Spleen (tissue), 11 donors: ENCODE measurements at regions not wholly inside any gene's neighbourhood (a gene's known extent, or its start where the extent isn't known, plus 50 kb on each side); places are given as distances from the start of the nearest gene placed in this dataset.

ENCODE experiments used
- DNase-seq: peaks from one replicate; pipeline ENCODE4 v3.0.0-alpha.2; 2020
- H3K27ac ChIP-seq, 8 donors: fragments of 200-600 bp; sonication (generic) in 7 of 8; 1 replicate in 4 of 8; 2 replicates in 4 of 8; pipeline versions ENCODE4 v1.5.0 to v1.8.0; 2016 to 2021; ENCODE audit warnings: inconsistent platforms in 4 of 8, mild to moderate bottlenecking in 4 of 8, moderate library complexity in 1 of 8
- H3K27me3 ChIP-seq, 7 donors: fragments of 200-600 bp; sonication (generic) in 6 of 7; replicated peaks in 1 of 7; 1 replicate in 4 of 7; 2 replicates in 3 of 7; pipeline versions ENCODE4 v1.5.0 to v1.8.0; 2016 to 2021; ENCODE audit warnings: inconsistent platforms in 3 of 7, mild to moderate bottlenecking in 1 of 7
- H3K36me3 ChIP-seq, 6 donors: fragments of 200-600 bp; sonication (generic) in 5 of 6; 1 replicate in 4 of 6; 2 replicates in 2 of 6; pipeline versions ENCODE4 v1.5.0 to v1.8.0; 2016 to 2021; ENCODE audit warnings: inconsistent platforms in 2 of 6
- H3K4me1 ChIP-seq, 6 donors: fragments of 200-600 bp; sonication (generic) in 5 of 6; 1 replicate in 3 of 6; 2 replicates in 3 of 6; pipeline versions ENCODE4 v1.5.0 to v1.8.0; 2016 to 2021; ENCODE audit warnings: inconsistent platforms in 3 of 6
- H3K4me3 ChIP-seq, 8 donors: fragments of 200-600 bp; sonication (generic) in 7 of 8; 1 replicate in 4 of 8; 2 replicates in 4 of 8; pipeline versions ENCODE4 v1.5.0 to v1.8.0; 2016 to 2021; ENCODE audit warnings: inconsistent platforms in 4 of 8, mild to moderate bottlenecking in 4 of 8, moderate library complexity in 2 of 8
- H3K9me3 ChIP-seq, 8 donors: fragments of 200-600 bp; sonication (generic) in 7 of 8; 1 replicate in 4 of 8; 2 replicates in 4 of 8; pipeline versions ENCODE4 v1.5.0 to v1.8.0; 2016 to 2021; ENCODE audit warnings: inconsistent platforms in 4 of 8
- CTCF ChIP-seq, 11 experiments: fragments of 200-600 bp in 7 of 11; fragments of 450-650 bp in 4 of 11; sonication (generic) in 4 of 11; IDR thresholded peaks in 8 of 11; conservative IDR thresholded peaks in 3 of 11; 1 replicate in 7 of 11; 2 replicates in 4 of 11; pipeline versions ENCODE4 v1.4.0 to v1.8.0; 2016 to 2021; ENCODE audit warnings: antibody characterized with exemption in 11 of 11, inconsistent platforms in 4 of 11, mild to moderate bottlenecking in 1 of 11
- POLR2A ChIP-seq, 3 donors: fragments of 450-650 bp; IDR thresholded peaks; one replicate each; pipeline ENCODE4 v1.5.1; 2017; ENCODE audit warnings: antibody characterized with exemption in 3 of 3, mild to moderate bottlenecking in 1 of 3
- POLR2AphosphoS5 ChIP-seq, 3 donors: sonication (generic); formaldehyde crosslinking; IDR thresholded peaks; one replicate each; pipeline ENCODE4 v1.5.1; 2017; ENCODE audit warnings: antibody characterized with exemption in 3 of 3
- WGBS, 5 donors: extraction: QIAGEN DNeasy Blood & Tissue Kit in 3 of 5; methylation state at CpG; one replicate each; pipeline versions ENCODE4 v1.1.5 to v1.1.7; 2013 to 2018; 5-methylcytosine and 5-hydroxymethylcytosine counted together
- intact Hi-C: fragments of 100-400 bp; cut with DNase I; formaldehyde crosslinking; loops from one replicate; pipeline ENCODE4 v1.15.0; 2023; ENCODE audit warnings: low total_unique reads
- donor health status: healthy with polysubstance abuse.
- donor health status: DM: no; HTN: no; CAD: no; lungs with moderate emphysema.
- donor health status: DM: no; HTN: no; CAD: no.
- donor health status: Bipolar disorder and iron deficiency.
- donor health status: healthy.
- donor health status: DM: no; HTN: no; CAD: no.
- donor health status: DM: yes; HTN: yes; CAD: no.

GRCh38 chr12:46530373-46531056 lies 157.9 kb upstream of the SLC38A2 start:
- peaks cover 0 to 21% (median 10%) of the 10 kb centered on the region in 8 donors for H3K9me3 ChIP-seq
- H3K36me3 ChIP-seq = no peaks in the 10 kb centered on the region
- no peak overlapping the region for H3K27ac ChIP-seq
- 90 to 99% (median 91%) methylated on average over 8 to 14 of the region's 14 CpGs for WGBS, 5 donors
- TF ChIP-seq CTCF (IDR thresholded peaks at IDR 0.05 in 8 of 11, conservative IDR thresholded peaks at IDR 0.05 in 3 of 11) = no peak
- TF ChIP-seq POLR2AphosphoS5 (IDR thresholded peaks at IDR 0.05) = no peak
- no peak for TF ChIP-seq POLR2A (IDR thresholded peaks at IDR 0.05)
- H3K27me3 ChIP-seq = no peaks in the 10 kb centered on the region
- intact Hi-C loops = no loop called here
- no peaks in the 10 kb centered on the region for H3K4me1 ChIP-seq
- no peak overlapping the region for H3K4me3 ChIP-seq
- no peak for DNase-seq

GRCh38 chr12:46526233-46526632 lies 153.7 kb upstream of the SLC38A2 start:
- intact Hi-C loops = no loop called here
- no peak for DNase-seq
- H3K36me3 ChIP-seq = no peaks in the 10 kb centered on the region
- H3K4me3 ChIP-seq = no peak overlapping the region
- no peak for TF ChIP-seq POLR2A (IDR thresholded peaks at IDR 0.05)
- TF ChIP-seq CTCF (IDR thresholded peaks at IDR 0.05 in 8 of 11, conservative IDR thresholded peaks at IDR 0.05 in 3 of 11) = no peak
- TF ChIP-seq POLR2AphosphoS5 (IDR thresholded peaks at IDR 0.05) = no peak
- 60 to 82% (median 78%) methylated on average over 3 of the region's 3 CpGs for WGBS, 5 donors
- peaks cover 0 to 36% (median 13%) of the 10 kb centered on the region in 6 donors for H3K4me1 ChIP-seq
- H3K27me3 ChIP-seq = no peaks in the 10 kb centered on the region
- H3K9me3 ChIP-seq = peaks cover 0 to 14% (median 3%) of the 10 kb centered on the region in 8 donors
- H3K27ac ChIP-seq = no peak overlapping the region

- Histone ChIP-seq H3K27me3 (no peaks in the 10 kb centered on the region), H3K27ac (peak overlapping the region in 6 of 8 donors; percentile 27 to 78 (median 62)), H3K9me3 (peaks cover 0 to 7% (median 0%) of the 10 kb centered on the region in 8 donors), H3K4me3 (no peak overlapping the region), H3K4me1 (peaks cover 0 to 40% (median 13%) of the 10 kb centered on the region in 6 donors), H3K36me3 (no peaks in the 10 kb centered on the region)
- no peak for TF ChIP-seq CTCF (IDR thresholded peaks at IDR 0.05 in 8 of 11, conservative IDR thresholded peaks at IDR 0.05 in 3 of 11)
- TF ChIP-seq POLR2AphosphoS5 (IDR thresholded peaks at IDR 0.05) = peak in 2 of 3 donors; percentile 40 to 54
- no peak for TF ChIP-seq POLR2A (IDR thresholded peaks at IDR 0.05)
- no peak for DNase-seq
- intact Hi-C loops = no loop called here
- 69 to 85% (median 81%) methylated on average over 2 of the region's 2 CpGs for WGBS, 5 donors
Observed at GRCh38 chr12:46524778-46525177, 152.2 kb upstream of the SLC38A2 start.

GRCh38 chr12:46523863-46524770 lies 151.5 kb upstream of the SLC38A2 start:
- no peak for DNase-seq
- intact Hi-C loops = no loop called here
- TF ChIP-seq POLR2A (IDR thresholded peaks at IDR 0.05) (no peak), CTCF (IDR thresholded peaks at IDR 0.05 in 8 of 11, conservative IDR thresholded peaks at IDR 0.05 in 3 of 11) (no peak)
- H3K27me3 ChIP-seq = no peaks in the 10 kb centered on the region
- H3K27ac ChIP-seq = peak overlapping the region; percentile 1 to 78 (median 54)
- WGBS, 5 donors = 55 to 74% (median 64%) methylated on average over 10 of the region's 10 CpGs
- H3K36me3 ChIP-seq = no peaks in the 10 kb centered on the region
- H3K4me3 ChIP-seq = peak overlapping the region in 1 of 8 donors; percentile 12
- H3K4me1 ChIP-seq = peaks cover 0 to 43% (median 13%) of the 10 kb centered on the region in 6 donors
- peaks cover 0 to 7% (median 0%) of the 10 kb centered on the region in 8 donors for H3K9me3 ChIP-seq
